PC-9 (cell line): ENCODE measurements at regions not wholly inside any gene's neighbourhood (a gene's known extent, or its start where the extent isn't known, plus 50 kb on each side); places are given as distances from the start of the nearest gene placed in this dataset.
"Not testable (repeated sequence)": the region's sequence is repeated elsewhere in the genome, so short reads cannot be mapped to it uniquely, and the experiment has no call there.

ENCODE experiments used
- BruUV-seq: library from RNA; stranded (reverse); fragments of 400-500 nt; replicated peaks from 2 replicates; lab custom pipeline; 2021; lab: Mats Ljungman, UMichigan
- CTCF ChIA-PET: fragments of 300-600 bp; sonication (Branson Sonifier 250); formaldehyde crosslinking; loops from one replicate; lab custom pipeline; 2022; ENCODE audit warnings: antibody characterized with exemption; lab: Charles Lee
- POLR2A ChIA-PET: fragments of 300-600 bp; sonication (Branson Sonifier 250); formaldehyde crosslinking; loops from one replicate; lab custom pipeline; 2022; ENCODE audit warnings: antibody characterized with exemption; ENCODE audit not compliant: unreplicated experiment; lab: Charles Lee
- DNase-seq, 2 experiments: peaks; one replicate each; pipeline versions ENCODE4 v3.0.0 to v3.0.0-alpha.2; 2015 to 2022; ENCODE audit warnings: mixed read lengths in 1 of 2
- H2AFZ ChIP-seq: fragments of 200-600 bp; sonication (generic); 2 replicates; pipeline ENCODE4 v1.8.1; 2017; ENCODE audit warnings: antibody characterized with exemption
- H3F3A ChIP-seq: fragments of 200-600 bp; sonication (generic); 2 replicates; pipeline ENCODE4 v1.8.1; 2017; ENCODE audit warnings: antibody characterized with exemption, mild to moderate bottlenecking, low read depth; ENCODE audit not compliant: insufficient read depth
- H3K27ac ChIP-seq: fragments of 200-600 bp; sonication (generic); 2 replicates; pipeline ENCODE4 v1.6.1; 2016; ENCODE audit warnings: mixed run types
- H3K27me3 ChIP-seq: fragments of 200-600 bp; sonication (generic); 2 replicates; pipeline ENCODE4 v1.6.1; 2016; ENCODE audit warnings: low read depth, mixed run types; ENCODE audit not compliant: insufficient read depth
- H3K36me3 ChIP-seq: fragments of 200-600 bp; sonication (generic); 2 replicates; pipeline ENCODE4 v1.6.1; 2016; ENCODE audit warnings: low read depth, mixed run types
- H3K4me1 ChIP-seq: fragments of 200-600 bp; sonication (generic); replicated peaks from 2 replicates; pipeline ENCODE4 v1.6.1; 2016; ENCODE audit warnings: mixed run types; ENCODE audit not compliant: insufficient read depth
- H3K4me2 ChIP-seq: fragments of 200-600 bp; sonication (generic); 2 replicates; pipeline ENCODE4 v1.6.1; 2017; ENCODE audit warnings: mixed run types
- H3K4me3 ChIP-seq: fragments of 200-600 bp; sonication (generic); 2 replicates; pipeline ENCODE4 v1.6.1; 2016; ENCODE audit warnings: mixed run types
- H3K79me2 ChIP-seq: fragments of 200-600 bp; sonication (generic); 2 replicates; pipeline ENCODE4 v1.6.1; 2017; ENCODE audit warnings: low read depth, mixed run types
- H3K9me2 ChIP-seq: fragments of 200-600 bp; sonication (generic); 2 replicates; pipeline ENCODE4 v1.8.1; 2017; ENCODE audit warnings: mild to moderate bottlenecking; ENCODE audit not compliant: insufficient read depth
- H3K9me3 ChIP-seq: fragments of 200-600 bp; sonication (generic); 2 replicates; pipeline ENCODE4 v1.8.1; 2016; ENCODE audit warnings: low read depth; ENCODE audit not compliant: insufficient read depth
- H4K20me1 ChIP-seq: fragments of 200-600 bp; sonication (generic); 2 replicates; pipeline ENCODE4 v1.8.1; 2017; ENCODE audit not compliant: insufficient read depth
- EZH2 ChIP-seq: fragments of 200-600 bp; sonication (generic); IDR thresholded peaks from 2 replicates; pipeline ENCODE4 v1.8.0; 2017; ENCODE audit warnings: antibody characterized with exemption, low read depth
- intact Hi-C: fragments of 100-400 bp; cut with micrococcal nuclease; formaldehyde crosslinking; loops from one replicate; pipeline ENCODE4 v1.10.0; 2022; ENCODE audit not compliant: unreplicated experiment
- TF ChIP-seq, protein P1 (sequence below): fragments of 200-600 bp; sonication (generic); conservative IDR thresholded peaks from 2 replicates; pipeline ENCODE4 v1.6.1; 2017; ENCODE audit warnings: mixed run types, antibody characterized with exemption, mild to moderate bottlenecking, moderate library complexity

DNA sequence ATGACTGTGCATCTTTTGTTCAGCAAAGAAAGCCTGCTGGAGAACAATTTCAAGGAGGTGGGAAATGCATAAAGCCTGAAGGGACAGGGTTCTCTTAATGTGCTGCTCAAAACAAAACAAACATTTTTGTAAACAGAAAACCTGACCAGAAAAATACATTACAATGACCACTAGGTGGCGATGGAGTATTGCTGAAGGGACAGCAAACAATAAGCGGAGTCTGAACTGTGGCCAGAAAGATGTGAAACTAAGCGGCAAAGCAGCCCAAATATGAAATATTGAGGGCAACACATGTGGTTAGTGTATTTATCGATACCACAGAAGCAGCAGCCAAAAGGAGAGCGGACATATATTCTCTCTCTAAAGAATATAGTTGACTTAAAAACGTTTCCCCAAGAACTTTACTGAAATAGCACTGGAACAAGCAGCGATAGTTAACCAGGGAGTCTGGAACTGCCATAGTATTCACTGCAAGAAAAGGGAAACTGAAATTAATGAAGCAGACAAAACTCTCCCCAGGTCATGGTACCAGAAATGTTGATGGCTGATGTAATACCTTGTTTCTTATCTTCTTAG lies 1814.2 kb upstream of the DEFB115 start:
- H3K4me1 ChIP-seq, H3F3A ChIP-seq, H3K36me3 ChIP-seq, H3K27ac ChIP-seq, H3K9me2 ChIP-seq, BruUV-seq, H3K79me2 ChIP-seq, H4K20me1 ChIP-seq, H2AFZ ChIP-seq, POLR2A ChIA-PET, H3K9me3 ChIP-seq, H3K4me3 ChIP-seq: not testable (repeated sequence)
- H3K4me2 ChIP-seq, result peak overlapping the region; percentile 51
- intact Hi-C loops, result loop anchor here (5.0 kb wide), 2 partner anchors 324 to 1819 kb away; no protein-coding TSS in a partner anchor
- H3K27me3 ChIP-seq, result peaks cover 27% of the 10 kb centered on the region
- TF ChIP-seq, protein P1, sequence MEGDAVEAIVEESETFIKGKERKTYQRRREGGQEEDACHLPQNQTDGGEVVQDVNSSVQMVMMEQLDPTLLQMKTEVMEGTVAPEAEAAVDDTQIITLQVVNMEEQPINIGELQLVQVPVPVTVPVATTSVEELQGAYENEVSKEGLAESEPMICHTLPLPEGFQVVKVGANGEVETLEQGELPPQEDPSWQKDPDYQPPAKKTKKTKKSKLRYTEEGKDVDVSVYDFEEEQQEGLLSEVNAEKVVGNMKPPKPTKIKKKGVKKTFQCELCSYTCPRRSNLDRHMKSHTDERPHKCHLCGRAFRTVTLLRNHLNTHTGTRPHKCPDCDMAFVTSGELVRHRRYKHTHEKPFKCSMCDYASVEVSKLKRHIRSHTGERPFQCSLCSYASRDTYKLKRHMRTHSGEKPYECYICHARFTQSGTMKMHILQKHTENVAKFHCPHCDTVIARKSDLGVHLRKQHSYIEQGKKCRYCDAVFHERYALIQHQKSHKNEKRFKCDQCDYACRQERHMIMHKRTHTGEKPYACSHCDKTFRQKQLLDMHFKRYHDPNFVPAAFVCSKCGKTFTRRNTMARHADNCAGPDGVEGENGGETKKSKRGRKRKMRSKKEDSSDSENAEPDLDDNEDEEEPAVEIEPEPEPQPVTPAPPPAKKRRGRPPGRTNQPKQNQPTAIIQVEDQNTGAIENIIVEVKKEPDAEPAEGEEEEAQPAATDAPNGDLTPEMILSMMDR, result peak; percentile 90
- DNase-seq, result peak; percentile 8 to 54
- CTCF ChIA-PET, result interaction anchor here (0.7 kb wide), 1 partner anchor 899 kb away, joined by 4 read pairs; no protein-coding TSS in a partner anchor

GRCh38 chr20:29443819-29444218 lies 1813.6 kb upstream of the DEFB115 start:
- Histone ChIP-seq H3F3A (no peaks in the 10 kb centered on the region), H3K4me3 (no peak overlapping the region), H3K27me3 (peaks cover 25% of the 10 kb centered on the region), H4K20me1 (no peaks in the 10 kb centered on the region), H3K79me2 (no peaks in the 10 kb centered on the region), H2AFZ (no peak overlapping the region), H3K9me3 (no peaks in the 10 kb centered on the region), H3K27ac (no peak overlapping the region), H3K4me1 (no peaks in the 10 kb centered on the region), H3K36me3 (no peaks in the 10 kb centered on the region), H3K4me2 (no peak overlapping the region; the same call in 1 of the 2 replicates), H3K9me2 (no peaks in the 10 kb centered on the region)
- no TSS peak for BruUV-seq
- no peak for DNase-seq
- ChIA-PET CTCF (interaction anchor here (0.7 kb wide), 2 partner anchors 899 to 1869 kb away, joined by 3 to 4 read pairs; no protein-coding TSS in a partner anchor), POLR2A (no interaction called here)
- no peak for TF ChIP-seq EZH2
- TF ChIP-seq, protein P1, result no peak
- intact Hi-C loops, result loop anchor here (5.0 kb wide), 2 partner anchors 323 to 1818 kb away; no protein-coding TSS in a partner anchor

GRCh38 chr20:29445050-29445907 lies 1812.2 kb upstream of the DEFB115 start:
- H3K27me3 ChIP-seq, result peaks cover 18% of the 10 kb centered on the region
- H3K27ac ChIP-seq, BruUV-seq, H3F3A ChIP-seq, H3K9me2 ChIP-seq, H3K36me3 ChIP-seq, H2AFZ ChIP-seq, H3K4me3 ChIP-seq, intact Hi-C loops, H3K79me2 ChIP-seq, H3K9me3 ChIP-seq, H3K4me1 ChIP-seq, DNase-seq, H4K20me1 ChIP-seq, CTCF ChIA-PET, POLR2A ChIA-PET: not testable (repeated sequence)
- H3K4me2 ChIP-seq, result 0 out of 2 replicates have a peak overlapping the region, but pooled peaks have one; percentile 17

- H3K4me3 ChIP-seq, CTCF ChIA-PET, H3K27ac ChIP-seq, H3K9me2 ChIP-seq, H4K20me1 ChIP-seq, H3K9me3 ChIP-seq, H3F3A ChIP-seq, POLR2A ChIA-PET, H3K4me2 ChIP-seq, H3K4me1 ChIP-seq, intact Hi-C loops, H3K36me3 ChIP-seq, H2AFZ ChIP-seq, H3K79me2 ChIP-seq, BruUV-seq, DNase-seq: not testable (repeated sequence)
- peaks cover 18% of the 10 kb centered on the region for H3K27me3 ChIP-seq
These were observed 1809.7 kb upstream of the DEFB115 start for GRCh38 chr20:29447517-29448484.
